Keratinocyte (primary cell): ENCODE measurements at regions not wholly inside any gene's neighbourhood (a gene's known extent, or its start where the extent isn't known, plus 50 kb on each side); places are given as distances from the start of the nearest gene placed in this dataset.

Experiments
- EZH2 ChIP-seq: IDR thresholded peaks from one replicate; pipeline ENCODE4 v1.6.1; 2012; ENCODE audit warnings: inconsistent platforms, mild to moderate bottlenecking, low read length, moderate library complexity
- TF ChIP-seq, protein P1 (sequence below), 3 experiments: IDR thresholded peaks in 1 of 3; conservative IDR thresholded peaks in 1 of 3; optimal IDR thresholded peaks in 1 of 3; 2 replicates in 2 of 3; 3 replicates in 1 of 3; pipeline versions ENCODE3 to v1.5.1; 2011; ENCODE audit warnings: low read length in 3 of 3, mild to moderate bottlenecking in 3 of 3, moderate library complexity in 2 of 3, control low read depth in 1 of 3, inconsistent platforms in 1 of 3; ENCODE audit not compliant: insufficient read depth in 2 of 3; ENCODE audit errors: extremely low read depth in 1 of 3

DNA sequence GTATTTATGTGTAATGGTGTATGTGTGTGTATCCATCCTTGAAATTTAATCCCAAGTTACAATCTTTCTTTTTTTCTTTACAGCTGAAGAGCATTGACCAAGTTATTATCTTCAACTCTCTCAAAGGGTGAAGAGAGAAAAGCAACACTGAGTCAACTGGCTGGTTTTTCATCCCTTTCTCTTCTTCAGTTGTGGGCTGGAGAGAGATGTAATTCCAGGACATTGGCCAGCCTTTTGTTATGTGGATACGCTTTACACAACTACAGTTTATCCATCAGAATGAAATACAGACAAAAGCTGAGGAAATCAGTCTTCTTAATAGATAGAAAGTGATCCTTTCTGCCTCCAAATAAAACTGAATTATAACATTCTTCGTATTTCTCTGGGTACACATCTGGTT lies 357.0 kb upstream of the NCAM2 start:
- no peak for TF ChIP-seq EZH2
- TF ChIP-seq, protein P1, sequence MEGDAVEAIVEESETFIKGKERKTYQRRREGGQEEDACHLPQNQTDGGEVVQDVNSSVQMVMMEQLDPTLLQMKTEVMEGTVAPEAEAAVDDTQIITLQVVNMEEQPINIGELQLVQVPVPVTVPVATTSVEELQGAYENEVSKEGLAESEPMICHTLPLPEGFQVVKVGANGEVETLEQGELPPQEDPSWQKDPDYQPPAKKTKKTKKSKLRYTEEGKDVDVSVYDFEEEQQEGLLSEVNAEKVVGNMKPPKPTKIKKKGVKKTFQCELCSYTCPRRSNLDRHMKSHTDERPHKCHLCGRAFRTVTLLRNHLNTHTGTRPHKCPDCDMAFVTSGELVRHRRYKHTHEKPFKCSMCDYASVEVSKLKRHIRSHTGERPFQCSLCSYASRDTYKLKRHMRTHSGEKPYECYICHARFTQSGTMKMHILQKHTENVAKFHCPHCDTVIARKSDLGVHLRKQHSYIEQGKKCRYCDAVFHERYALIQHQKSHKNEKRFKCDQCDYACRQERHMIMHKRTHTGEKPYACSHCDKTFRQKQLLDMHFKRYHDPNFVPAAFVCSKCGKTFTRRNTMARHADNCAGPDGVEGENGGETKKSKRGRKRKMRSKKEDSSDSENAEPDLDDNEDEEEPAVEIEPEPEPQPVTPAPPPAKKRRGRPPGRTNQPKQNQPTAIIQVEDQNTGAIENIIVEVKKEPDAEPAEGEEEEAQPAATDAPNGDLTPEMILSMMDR (optimal IDR thresholded peaks at IDR 0.05 in 1 of 3, IDR thresholded peaks at IDR 0.05 in 1 of 3, conservative IDR thresholded peaks at IDR 0.05 in 1 of 3; ENCODE audit: extremely low read depth in 1 of 3, insufficient read depth in 2 of 3, low read length in 3 of 3): no peak
